Skin epidermis (tissue), 12 donors: ENCODE measurements at regions not wholly inside any gene's neighbourhood (a gene's known extent, or its start where the extent isn't known, plus 50 kb on each side); places are given as distances from the start of the nearest gene placed in this dataset.
"Not testable (repeated sequence)": the region's sequence is repeated elsewhere in the genome, so short reads cannot be mapped to it uniquely, and the experiment has no call there.

ENCODE experiments used
- H3K27ac ChIP-seq, 21 experiments: fragments of 200-600 bp; sonication (generic) in 11 of 21; one replicate each; pipeline ENCODE4 v1.5.0; 2020; ENCODE audit warnings: mild to moderate bottlenecking in 3 of 21, inconsistent platforms in 2 of 21, moderate library complexity in 2 of 21
- H3K4me3 ChIP-seq, 7 experiments: fragments of 200-600 bp; sonication (generic) in 2 of 7; one replicate each; pipeline ENCODE4 v1.5.0; 2020; ENCODE audit warnings: inconsistent platforms in 2 of 7, mild to moderate bottlenecking in 2 of 7, moderate library complexity in 1 of 7

DNA sequence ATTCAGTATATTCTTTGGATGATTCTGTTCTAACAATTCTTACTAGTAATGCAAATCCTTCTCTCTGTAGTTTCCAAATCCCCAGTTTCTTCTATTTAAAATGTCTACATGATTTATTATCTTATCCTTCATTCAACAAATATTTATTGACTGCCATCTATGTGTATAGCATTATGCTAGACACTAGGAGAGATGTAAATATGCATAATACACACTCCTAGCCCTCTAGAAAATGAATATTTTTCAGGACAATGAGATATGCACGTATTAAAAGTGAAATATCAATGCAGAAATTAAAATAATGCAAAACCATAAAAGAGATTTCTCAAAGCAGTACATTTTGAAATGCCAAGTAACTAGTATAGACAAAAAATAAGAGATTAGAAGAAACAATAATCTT is 293.5 kb upstream of the CNR1 start:
- no peak overlapping the region for H3K27ac ChIP-seq

DNA sequence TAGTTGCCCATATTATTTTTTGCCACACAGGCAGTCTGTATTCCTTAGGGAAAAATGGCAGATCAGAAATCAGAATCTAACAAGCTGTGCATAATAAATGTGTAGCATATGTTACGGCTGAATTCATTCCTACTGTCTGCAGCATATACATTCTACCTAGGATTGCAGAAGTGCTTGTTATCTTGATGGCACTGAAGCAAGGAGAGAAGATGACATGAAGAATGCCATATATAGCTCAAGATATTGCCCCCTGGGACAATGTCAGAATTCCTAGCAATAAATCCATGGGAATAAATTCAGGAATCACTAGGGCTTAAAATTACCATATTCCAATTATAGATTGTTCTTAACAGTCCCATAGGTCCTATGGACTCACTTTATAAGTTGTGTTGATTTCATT is 293.0 kb upstream of the CNR1 start:
- Histone ChIP-seq H3K4me3 (no peak overlapping the region), H3K27ac (no peak overlapping the region)

More for the DNA sequence above, 293.5 kb upstream of the CNR1 start:
- no peak overlapping the region for H3K4me3 ChIP-seq

DNA sequence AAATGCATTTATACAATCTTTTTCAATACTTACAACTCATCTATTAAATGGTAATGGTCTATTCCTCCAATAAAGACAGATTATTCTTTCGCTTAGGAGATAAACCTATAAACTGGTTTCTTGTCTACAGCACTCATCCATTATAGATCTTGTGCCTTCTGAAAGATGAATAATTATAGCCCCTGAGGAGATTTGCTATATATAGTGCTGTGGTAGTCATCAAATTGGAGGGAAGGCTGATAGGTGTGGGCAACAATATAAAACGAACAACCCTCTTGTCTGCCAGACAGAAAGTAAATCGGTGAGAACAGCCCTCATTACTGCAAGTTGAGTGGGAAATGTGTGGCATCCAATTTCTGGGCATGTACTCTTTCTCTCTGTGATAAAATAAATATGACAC is 292.5 kb upstream of the CNR1 start:
- no peak overlapping the region for H3K4me3 ChIP-seq
- no peak overlapping the region for H3K27ac ChIP-seq

DNA sequence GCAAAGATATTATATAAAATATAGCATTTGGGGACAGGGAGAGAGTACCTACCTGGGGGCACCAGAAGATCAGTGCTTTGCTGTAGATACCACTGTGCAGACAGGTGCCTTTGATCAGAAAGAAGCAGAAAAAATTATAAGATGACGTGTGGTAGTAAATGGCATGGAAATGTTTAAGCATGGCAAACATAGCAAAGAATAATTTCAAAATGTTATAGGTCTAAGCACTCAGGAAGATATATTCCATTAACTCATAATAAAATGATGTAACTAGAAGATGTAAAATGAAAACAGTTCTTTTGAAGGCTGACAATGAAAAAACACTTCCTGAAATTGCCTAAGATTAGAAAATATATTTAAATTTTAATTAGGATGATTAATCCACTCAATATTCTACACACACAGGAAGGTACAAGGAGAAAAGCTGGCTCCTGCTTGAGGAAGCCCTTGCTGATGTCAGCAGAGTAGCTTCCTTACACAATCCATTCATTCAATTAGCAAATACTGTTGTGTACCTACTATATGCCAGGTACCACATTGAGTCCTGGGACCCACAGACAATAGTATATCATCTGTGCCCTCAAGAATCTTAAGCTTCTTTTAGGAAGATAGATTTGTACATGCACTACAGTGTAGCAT is 290.2 kb upstream of the CNR1 start:
- no peak overlapping the region for H3K27ac ChIP-seq
- H3K4me3 ChIP-seq: no peak overlapping the region

DNA sequence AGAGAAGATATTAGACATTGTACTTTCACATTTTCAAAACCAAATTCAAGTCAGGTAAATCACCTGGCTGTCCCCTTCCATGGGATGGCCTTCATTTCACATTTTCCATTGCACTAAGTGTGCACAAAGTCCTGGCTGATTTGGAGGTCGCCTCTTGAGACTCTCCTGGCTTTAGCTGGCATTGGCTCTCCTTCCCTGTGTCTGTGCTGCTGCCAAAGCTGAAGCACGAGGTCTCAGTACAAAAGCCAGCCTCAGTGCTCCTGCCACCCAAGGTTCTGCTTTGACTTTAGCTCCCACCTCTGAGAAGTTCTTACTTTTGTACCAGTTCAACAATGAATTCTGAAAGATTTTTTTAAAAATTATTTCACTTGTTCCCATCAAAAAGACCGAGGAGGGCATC is 289.2 kb upstream of the CNR1 start:
- H3K4me3 ChIP-seq: no peak overlapping the region
- no peak overlapping the region for H3K27ac ChIP-seq

DNA sequence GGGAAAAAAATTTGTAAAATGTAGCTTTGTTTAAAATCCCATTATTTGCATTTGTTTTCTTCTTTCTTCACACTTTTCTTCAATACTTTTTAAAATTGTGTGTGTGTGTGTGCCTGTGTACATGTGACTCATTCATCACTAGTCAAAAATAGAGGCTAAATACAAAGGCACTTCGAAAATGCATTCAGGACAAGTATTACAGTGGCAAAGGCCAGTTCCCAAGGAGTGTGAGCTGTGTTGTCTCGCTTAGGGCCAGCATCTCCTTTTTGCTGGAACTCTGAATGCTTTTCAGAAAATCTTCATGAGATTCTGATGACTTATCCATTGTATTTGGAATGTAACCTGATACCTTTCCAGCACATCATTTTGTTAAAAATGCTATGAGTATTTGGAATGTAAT is 288.5 kb upstream of the CNR1 start:
- H3K27ac ChIP-seq: no peak overlapping the region
- no peak overlapping the region for H3K4me3 ChIP-seq

DNA sequence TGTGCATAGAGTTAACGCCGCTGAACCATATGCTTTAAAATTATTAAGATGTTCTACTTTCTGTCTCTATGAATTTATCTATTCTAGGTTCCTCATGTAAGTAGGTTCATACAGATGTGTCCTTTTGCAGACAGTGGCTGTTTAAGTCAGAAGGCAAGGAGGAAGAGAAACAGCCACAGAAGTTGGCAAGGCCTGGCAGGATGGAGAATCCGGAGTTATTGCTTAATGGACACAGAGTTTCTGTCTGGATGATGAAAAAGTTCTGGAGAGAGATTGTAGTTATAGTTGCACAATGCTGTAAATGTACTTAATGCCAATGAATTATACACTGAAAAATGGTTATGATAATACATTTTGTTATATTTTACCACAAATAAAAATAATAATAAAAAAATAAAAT is 283.6 kb upstream of the CNR1 start:
- H3K4me3 ChIP-seq: no peak overlapping the region

DNA sequence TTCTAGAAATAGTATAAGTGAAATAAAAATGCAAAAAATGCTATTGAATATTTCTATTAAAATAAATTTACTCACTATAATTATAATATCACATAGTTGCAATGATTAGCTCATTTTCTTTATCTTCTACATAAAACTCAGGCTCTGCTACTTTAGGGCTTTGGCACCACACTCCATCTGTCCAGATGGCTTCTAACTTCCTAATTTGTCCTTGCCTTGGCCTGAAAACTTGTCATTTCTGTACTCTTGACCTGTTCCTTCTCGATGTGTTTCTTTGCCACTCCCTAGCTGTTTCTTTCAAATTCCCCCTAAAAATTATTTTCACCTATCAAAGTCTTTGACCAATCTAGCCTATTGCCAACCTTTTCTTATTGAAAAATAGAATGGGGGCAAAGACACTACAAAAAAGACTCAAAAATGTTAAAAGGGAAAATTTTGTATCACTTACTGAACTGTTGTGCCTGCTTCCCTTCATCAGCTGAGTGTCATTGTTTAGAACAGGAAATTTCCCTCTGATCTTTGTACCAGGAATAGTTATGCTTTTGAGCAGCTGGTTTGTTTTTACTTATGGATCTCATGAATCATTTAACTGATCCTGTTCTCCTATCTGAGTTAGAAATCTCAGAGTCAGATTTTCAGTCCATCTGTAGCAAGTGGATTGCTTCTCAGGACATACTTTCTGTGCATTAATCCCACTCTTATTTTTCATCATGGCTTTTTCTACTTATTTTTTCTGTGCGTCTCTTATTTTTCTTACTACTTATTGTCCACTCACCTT is 279.2 kb upstream of the CNR1 start:
- no peak overlapping the region for H3K4me3 ChIP-seq
- H3K27ac ChIP-seq: no peak overlapping the region

More for the DNA sequence above, 283.6 kb upstream of the CNR1 start:
- no peak overlapping the region for H3K27ac ChIP-seq

DNA sequence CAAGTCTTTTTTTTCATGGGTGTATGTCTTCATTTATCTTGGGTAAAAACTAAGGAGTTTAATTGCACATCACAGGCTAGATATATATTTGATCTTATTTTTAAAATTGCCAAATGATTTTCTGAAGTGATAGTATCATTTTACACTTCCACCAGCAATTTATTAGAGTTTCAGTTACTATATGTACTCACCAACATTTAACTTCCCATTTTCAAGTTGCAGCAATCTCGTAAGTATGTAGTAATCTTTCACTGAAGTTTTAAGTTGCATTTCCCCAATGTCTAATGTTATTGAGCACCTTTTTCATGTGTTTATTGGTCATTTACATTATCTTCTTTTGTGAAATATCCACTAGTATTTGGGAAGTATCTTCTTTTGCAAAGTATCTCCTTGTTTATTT is 277.4 kb upstream of the CNR1 start:
- Histone ChIP-seq H3K27ac (no peak overlapping the region), H3K4me3 (no peak overlapping the region)

DNA sequence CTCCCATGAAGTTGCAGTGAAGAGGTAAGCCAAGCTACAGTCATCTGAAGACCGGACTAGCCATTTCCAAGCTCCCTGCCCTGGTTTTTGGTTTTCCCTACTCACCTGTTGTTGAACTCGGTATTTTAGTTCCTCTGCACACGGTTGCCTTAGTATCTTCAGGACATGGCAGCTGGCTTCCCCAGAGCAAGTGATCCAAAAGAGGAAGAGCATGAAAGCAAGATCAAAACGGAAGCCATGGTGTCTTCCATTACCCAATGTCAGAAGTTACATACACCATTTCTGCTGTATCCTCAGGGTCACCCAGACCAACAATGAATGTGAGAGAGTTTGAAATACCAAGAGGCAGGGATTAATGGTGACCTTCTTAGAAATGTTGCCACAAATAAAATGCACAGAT is 276.6 kb upstream of the CNR1 start:
- H3K4me3 ChIP-seq: no peak overlapping the region
- no peak overlapping the region for H3K27ac ChIP-seq

DNA sequence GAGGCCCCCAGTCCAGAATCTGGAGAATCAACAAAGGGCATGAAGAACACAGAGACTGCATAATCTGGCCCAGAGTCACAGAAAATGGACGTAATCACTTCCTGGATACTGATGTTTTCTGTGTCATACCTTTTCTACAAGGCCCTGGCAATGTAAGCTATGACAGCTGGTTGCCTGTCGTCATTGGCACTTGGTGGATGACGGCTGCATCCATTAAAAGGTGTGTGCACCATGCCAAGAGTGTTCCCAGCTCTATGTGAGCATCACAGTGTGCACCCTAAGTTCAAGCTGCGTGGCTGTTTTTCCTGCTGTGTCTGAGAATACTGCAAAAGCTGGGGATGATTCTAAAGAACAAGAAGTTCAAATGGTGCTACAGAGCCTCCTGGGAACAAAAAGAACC is 275.2 kb upstream of the CNR1 start:
- H3K27ac ChIP-seq: no peak overlapping the region
- no peak overlapping the region for H3K4me3 ChIP-seq

DNA sequence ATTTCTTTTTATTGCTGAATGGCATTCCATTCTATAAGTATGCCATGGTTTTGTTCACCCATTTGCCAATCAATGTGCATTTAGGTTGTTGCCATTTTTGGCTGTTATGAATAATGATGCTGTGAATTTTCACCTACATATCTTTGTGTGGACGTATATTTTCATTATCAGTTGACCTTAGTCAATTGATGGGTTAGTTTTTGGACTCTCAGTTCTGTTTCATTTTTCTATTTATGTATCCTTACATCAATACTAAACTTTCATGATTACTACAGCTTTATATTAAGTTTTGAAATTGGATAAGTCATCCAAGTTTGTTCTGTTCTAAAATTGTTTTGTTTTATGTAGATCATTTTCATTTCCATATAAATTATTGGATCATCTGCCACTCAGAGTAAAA is 261.9 kb upstream of the CNR1 start:
- Histone ChIP-seq H3K27ac (no peak overlapping the region), H3K4me3 (no peak overlapping the region)

DNA sequence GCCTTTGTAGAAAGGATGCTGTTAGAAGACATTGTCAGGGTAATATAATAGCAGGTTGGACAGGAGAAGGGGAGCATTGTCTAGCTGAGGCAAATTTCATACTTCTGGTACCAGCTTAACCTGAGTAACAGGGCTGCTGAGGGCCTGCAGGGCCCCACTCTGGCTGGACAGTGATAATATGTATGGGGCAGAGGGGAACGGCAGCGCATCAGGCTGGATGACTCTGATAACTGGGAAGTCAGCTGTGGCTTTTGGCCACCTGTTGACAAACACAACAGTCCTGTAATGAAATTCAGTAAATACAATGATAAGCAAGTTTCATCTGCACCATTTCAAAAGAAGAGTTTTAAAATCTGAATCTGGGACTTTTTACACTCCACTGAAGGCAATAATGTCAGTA is 259.9 kb upstream of the CNR1 start:
- Histone ChIP-seq H3K4me3 (no peak overlapping the region), H3K27ac (no peak overlapping the region)

DNA sequence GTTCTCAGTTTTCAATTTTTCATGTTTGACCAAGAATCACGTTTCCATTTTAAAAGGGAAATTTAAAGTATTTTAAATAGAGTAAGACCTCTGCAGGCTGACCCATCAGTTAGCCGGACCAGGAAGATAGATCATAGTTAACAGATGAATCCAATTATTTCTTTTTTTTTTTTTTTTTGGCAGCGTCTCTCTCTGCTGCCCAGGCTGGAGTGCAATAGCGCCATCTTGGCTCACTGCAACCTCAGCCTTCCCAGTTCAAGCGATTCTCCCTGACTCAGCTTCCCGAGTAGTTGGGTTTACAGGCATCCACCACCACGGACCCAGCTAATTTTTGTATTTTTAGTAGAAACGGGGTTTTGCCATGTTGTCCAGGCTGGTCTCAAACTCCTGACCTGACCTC is 256.7 kb upstream of the CNR1 start:
- Histone ChIP-seq H3K4me3 (no peak overlapping the region), H3K27ac (no peak overlapping the region)

DNA sequence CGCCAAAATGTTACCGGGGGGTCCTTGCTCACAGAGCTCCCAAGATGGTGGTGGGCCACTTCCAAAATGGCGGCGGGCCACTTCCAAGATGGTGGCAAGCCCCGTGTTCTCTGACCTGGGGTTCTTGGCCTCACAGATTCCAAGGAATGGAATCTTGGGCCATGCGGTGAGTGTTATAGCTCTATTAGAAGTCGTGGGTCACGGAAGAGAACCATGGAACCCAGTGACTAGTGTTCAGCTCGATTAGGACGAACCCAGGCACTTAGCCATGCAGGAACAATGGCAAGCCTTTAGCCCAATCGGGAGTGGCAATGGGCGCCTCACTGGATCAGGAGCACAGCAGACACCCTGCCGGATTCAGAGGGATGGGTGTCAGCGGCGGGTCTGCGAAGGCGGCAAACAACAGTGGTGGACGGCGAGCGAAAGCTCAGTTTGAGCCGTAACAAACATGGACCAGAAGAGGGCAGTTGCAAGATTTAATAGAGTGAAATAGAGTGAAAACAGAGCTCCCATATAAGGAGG is 254.9 kb upstream of the CNR1 start:
- not testable (repeated sequence) for H3K4me3 ChIP-seq, H3K27ac ChIP-seq

DNA sequence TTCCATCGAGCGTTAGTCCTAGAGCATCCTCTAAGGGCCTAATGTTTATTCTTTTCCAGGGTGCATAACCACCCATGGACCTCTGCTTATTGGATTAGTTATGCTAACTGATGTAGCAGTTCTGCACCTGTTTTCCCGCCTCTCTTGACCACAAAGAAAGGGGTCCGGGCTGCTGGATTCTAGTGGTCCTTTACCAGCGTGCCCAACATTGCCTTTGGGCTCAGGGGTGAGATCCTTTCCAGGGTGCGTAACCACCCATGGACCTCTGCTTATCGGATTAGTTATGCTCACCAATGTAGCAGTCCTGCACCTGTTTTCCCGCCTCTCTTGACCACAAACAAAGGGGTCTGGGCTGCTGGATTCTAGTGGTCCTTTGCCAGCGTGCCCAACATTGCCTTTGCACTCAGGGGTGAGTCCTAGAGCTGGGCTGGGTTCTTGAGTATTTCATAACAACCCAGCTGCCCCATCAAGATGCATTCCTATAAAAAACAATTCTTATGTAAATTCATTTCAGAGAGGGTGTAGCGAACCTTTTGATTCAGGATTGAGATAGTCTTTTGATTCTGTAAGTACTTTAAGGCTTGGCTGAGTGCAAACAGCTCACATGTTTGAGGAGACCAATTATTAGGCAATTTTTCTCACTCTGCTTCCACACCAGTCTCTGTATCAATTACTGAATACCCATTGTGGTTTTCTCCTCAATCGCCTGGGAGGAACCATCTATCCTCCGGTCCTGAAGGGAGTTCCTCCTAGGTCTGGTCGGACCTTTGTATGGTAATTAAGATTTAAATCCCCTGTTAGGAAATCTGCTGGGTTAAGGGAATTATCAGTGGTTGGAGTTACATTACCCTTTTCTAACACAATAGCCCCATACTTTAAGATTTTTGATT is 253.0 kb upstream of the CNR1 start:
- not testable (repeated sequence) for H3K27ac ChIP-seq, H3K4me3 ChIP-seq

DNA sequence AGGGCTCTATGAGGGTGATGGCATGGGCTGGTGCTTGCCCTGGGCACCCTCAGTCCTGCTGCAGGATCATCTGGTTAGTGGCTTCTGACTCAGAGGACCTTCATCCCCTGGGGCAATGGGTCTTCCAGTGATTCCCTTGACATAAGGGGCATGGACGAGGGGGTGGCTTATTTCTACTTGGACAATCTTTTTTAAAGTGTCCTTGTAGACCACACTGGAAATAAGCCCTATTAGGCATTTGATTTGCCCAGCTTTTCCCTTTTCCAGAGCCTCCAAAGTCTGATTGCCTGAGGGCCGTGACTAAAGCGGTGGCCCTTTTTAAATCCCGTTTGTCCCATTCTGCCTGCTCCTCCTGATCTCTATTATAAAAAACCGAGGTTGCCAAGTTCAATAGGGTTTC is 251.2 kb upstream of the CNR1 start:
- not testable (repeated sequence) for H3K4me3 ChIP-seq

DNA sequence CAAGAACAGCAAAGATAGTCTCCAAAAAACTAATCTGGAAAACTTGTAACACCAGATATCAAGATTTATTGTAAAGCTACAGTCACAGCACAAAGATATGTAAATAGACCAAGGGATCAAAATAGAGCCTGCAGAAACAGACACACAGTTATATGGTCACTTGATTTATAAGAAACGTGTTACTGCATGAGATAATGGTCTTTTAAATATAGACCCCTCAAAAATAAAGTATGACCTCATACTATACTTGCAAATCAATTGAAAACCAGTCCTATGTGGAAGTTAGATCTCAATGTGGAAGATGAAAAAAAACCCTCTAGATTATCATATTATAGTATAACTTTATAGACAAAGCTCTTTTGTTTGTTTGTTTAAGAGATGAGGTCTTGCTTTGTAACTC is 247.3 kb upstream of the CNR1 start:
- H3K4me3 ChIP-seq: no peak overlapping the region
- no peak overlapping the region for H3K27ac ChIP-seq

More for the DNA sequence above, 251.2 kb upstream of the CNR1 start:
- not testable (repeated sequence) for H3K27ac ChIP-seq

DNA sequence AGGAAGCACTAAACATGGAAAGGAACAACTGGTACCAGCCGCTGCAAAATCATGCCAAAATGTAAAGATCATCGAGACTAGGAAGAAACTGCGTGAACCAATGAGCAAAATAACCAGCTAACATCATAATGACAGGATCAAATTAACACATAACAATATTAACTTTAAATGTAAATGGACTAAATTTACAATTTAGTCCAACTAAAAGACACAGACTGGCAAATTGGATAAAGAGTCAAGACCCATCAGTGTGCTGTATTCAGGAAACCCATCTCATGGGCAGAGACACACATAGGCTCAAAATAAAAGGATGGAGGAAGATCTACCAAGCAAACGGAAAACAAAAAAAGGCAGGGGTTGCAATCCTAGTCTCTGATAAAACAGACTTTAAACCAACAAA is 242.2 kb upstream of the CNR1 start:
- not testable (repeated sequence) for H3K4me3 ChIP-seq

DNA sequence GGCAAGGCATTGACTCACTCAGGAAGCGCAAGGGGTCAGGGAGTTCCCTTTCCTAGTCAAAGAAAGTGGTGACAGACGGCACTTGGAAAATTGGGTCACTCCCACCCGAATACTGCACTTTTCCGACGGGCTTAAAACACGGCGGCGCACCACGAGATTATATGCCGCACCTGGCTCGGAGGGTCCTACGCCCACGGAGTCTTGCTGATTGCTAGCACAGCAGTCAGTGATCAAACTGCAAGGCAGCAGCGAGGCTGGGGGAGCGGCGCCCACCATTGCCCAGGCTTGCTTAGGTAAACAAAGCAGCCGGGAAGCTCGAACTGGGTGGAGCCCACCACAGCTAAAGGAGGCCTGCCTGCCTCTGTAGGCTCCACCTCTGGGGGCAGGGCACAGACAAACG is 240.5 kb upstream of the CNR1 start:
- H3K4me3 ChIP-seq, H3K27ac ChIP-seq: not testable (repeated sequence)

More for the DNA sequence above, 242.2 kb upstream of the CNR1 start:
- not testable (repeated sequence) for H3K27ac ChIP-seq

DNA sequence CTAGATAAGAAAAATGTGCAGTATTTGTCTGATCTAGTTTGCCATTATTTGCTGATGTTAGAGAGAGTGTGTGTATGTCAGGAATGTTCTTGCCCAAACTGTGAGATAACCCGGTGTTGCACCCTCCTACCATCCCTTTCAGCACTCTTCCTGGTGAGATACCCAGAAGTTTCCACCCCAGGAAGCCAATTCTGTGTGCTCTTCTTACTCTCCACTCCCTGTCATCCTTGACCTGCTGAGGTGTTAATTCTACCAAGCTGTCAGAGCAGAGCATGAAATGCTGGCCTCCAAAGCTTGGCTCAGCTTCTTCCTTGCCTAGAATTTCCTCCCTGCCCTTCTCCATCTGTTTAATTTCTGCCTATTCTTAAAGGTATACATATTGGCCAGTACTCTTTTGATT is 237.3 kb upstream of the CNR1 start:
- Histone ChIP-seq H3K4me3 (no peak overlapping the region), H3K27ac (no peak overlapping the region)
